ENCODE measurements at regions not wholly inside any gene's neighbourhood (a gene's known extent, or its start where the extent isn't known, plus 50 kb on each side); places are given as distances from the start of the nearest gene placed in this dataset.

DNA sequence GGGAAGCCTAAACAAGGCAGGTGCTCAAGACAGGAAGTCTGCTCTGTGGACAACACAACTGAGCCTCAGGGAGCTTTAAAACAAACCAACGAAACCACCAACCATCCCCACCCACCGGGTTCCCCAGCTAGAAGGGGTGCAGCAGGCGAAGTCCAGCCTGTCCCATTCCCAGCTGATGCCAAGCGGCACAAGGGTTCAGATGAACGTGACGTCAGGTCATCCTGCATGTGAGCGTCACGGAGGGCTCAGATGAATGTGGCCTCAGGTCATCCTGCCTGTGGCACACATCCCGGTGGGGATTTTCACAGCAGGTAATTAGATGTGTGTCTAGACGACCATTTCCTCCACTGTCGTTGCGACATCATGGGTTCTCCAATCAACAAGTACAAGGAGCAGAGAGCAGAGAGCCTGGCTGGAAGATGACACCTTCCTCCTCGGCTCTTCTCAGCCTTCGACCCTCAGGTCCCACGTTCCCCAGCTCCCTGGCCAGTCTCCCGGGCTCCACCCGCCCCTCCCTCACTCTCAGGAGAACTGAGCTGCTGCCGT is 246.5 kb downstream of the FOXL1 start:
- intact Hi-C loops (cut with DNase I) = no loop called here
- ATAC-seq (no peak), DNase-seq (no peak)
- no peak overlapping the region for H3K4me3 ChIP-seq
- TF ChIP-seq POLR2A (IDR thresholded peaks at IDR 0.05) (no peak), CTCF (IDR thresholded peaks at IDR 0.05) (no peak)
- no peaks in the 10 kb centered on the region for H3K9me3 ChIP-seq
- peaks cover 0 to 18% (median 6%) of the 10 kb centered on the region in 9 donors for H3K27me3 ChIP-seq
- H3K36me3 ChIP-seq = no peaks in the 10 kb centered on the region
- H3K27ac ChIP-seq = no peak overlapping the region
- H3K4me1 ChIP-seq = peaks cover 0 to 4% (median 0%) of the 10 kb centered on the region in 12 donors
- WGBS, 4 donors = 59 to 72% (median 67%) methylated on average over 18 of the region's 18 CpGs

GRCh38 chr16:86825631-86826030 is 247.3 kb downstream of the FOXL1 start:
- peaks cover 0 to 18% (median 4%) of the 10 kb centered on the region in 9 donors for H3K27me3 ChIP-seq

DNA sequence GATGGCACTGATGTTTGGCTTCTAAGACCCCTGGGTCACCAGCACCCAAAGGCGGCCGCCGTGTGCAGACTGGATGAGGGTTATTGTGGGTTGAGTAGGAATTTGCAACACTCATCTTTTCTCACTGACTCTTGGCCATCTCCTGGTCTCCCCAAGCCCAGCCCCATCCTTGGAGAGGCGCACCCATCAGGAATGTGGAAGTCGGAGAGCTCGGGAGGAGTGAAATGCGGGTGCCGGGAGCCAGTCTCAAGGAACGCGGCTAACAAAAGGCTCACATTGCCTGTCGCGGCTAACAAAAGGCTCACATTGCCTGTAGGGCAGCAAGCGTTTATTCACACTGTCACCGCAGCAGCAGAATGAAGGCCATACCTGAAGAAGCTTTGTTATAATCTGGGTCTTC is 248.6 kb downstream of the FOXL1 start:
- 71 to 82% (median 77%) methylated on average over 13 to 14 of the region's 14 CpGs for WGBS, 4 donors
- DNase-seq (no peak), ATAC-seq (no peak)
- H3K36me3 ChIP-seq = no peaks in the 10 kb centered on the region
- no peak for TF ChIP-seq CTCF (IDR thresholded peaks at IDR 0.05)
- peaks cover 0 to 18% (median 0%) of the 10 kb centered on the region in 9 donors for H3K27me3 ChIP-seq
- no peaks in the 10 kb centered on the region for H3K9me3 ChIP-seq
- no peak overlapping the region for H3K4me3 ChIP-seq
- intact Hi-C loops (cut with DNase I) = no loop called here
- peaks cover 0 to 4% (median 0%) of the 10 kb centered on the region in 12 donors for H3K4me1 ChIP-seq
- no peak overlapping the region for H3K27ac ChIP-seq

More at GRCh38 chr16:86825631-86826030, 247.3 kb downstream of the FOXL1 start:
- Histone ChIP-seq H3K36me3 (no peaks in the 10 kb centered on the region), H3K9me3 (no peaks in the 10 kb centered on the region), H3K4me3 (no peak overlapping the region), H3K4me1 (peaks cover 0 to 4% (median 0%) of the 10 kb centered on the region in 12 donors), H3K27ac (no peak overlapping the region)
- no peak for DNase-seq
- no peak for TF ChIP-seq POLR2A (IDR thresholded peaks at IDR 0.05)
- intact Hi-C loops (cut with DNase I) = no loop called here
- ATAC-seq = no peak
- WGBS, 4 donors = 83 to 92% (median 89%) methylated on average over 4 of the region's 4 CpGs

- H3K36me3 ChIP-seq = no peaks in the 10 kb centered on the region
- H3K27ac ChIP-seq = no peak overlapping the region
- H3K4me1 ChIP-seq = peaks cover 0 to 4% (median 0%) of the 10 kb centered on the region in 12 donors
- ATAC-seq (no peak), DNase-seq (no peak)
- 49 to 64% (median 60%) methylated on average over 12 of the region's 12 CpGs for WGBS, 4 donors
- H3K4me3 ChIP-seq = no peak overlapping the region
- peaks cover 0 to 18% (median 0%) of the 10 kb centered on the region in 9 donors for H3K27me3 ChIP-seq
- TF ChIP-seq CTCF (IDR thresholded peaks at IDR 0.05) (no peak), POLR2A (IDR thresholded peaks at IDR 0.05) (no peak)
- intact Hi-C loops (cut with DNase I) = no loop called here
- H3K9me3 ChIP-seq = no peaks in the 10 kb centered on the region
Observed at GRCh38 chr16:86827521-86827920, 249.2 kb downstream of the FOXL1 start.

DNA sequence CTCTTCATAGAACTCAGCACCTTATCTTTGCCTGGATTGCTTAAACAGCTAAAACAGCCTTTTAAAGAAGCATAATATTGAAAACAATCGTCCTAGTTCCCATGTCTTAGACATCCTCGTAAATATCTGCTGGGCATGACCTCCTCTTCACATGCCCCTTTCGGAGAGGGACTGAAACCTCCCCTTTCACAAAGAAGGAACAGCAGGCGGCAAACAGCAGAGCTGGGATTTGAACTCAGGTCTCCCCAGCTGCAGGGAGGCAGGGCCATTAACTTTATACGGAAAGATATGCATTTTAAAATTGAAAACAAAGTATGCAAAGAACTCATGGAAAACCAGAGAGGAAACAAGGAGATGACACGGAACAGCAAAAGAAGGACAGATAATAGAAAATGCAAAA is 249.9 kb downstream of the FOXL1 start:
- H3K4me3 ChIP-seq = no peak overlapping the region

More for the DNA sequence above, 249.9 kb downstream of the FOXL1 start:
- ATAC-seq (no peak), DNase-seq (no peak)
- no peak for TF ChIP-seq CTCF (IDR thresholded peaks at IDR 0.05)
- TF ChIP-seq POLR2A (IDR thresholded peaks at IDR 0.05) = no peak
- intact Hi-C loops (cut with DNase I) = no loop called here
- H3K27ac ChIP-seq = no peak overlapping the region
- peaks cover 0 to 4% (median 0%) of the 10 kb centered on the region in 12 donors for H3K4me1 ChIP-seq
- no peaks in the 10 kb centered on the region for H3K36me3 ChIP-seq
- H3K9me3 ChIP-seq = no peaks in the 10 kb centered on the region
- WGBS, 4 donors = 91 to 94% (median 93%) methylated on average over 6 of the region's 6 CpGs
- H3K27me3 ChIP-seq = peaks cover 0 to 18% (median 0%) of the 10 kb centered on the region in 9 donors

All from heart left ventricle (tissue), 16 donors.